Gastroesophageal sphincter (tissue), 3 donors: ENCODE measurements at regions not wholly inside any gene's neighbourhood (a gene's known extent, or its start where the extent isn't known, plus 50 kb on each side); places are given as distances from the start of the nearest gene placed in this dataset.

Source experiments
- CTCF ChIP-seq, 4 experiments: fragments of 200-600 bp in 2 of 4; fragments of 450-650 bp in 2 of 4; sonication (generic) in 1 of 4; IDR thresholded peaks; one replicate each; pipeline ENCODE4 v1.5.1; 2017 to 2019; ENCODE audit warnings: antibody characterized with exemption in 4 of 4, mild to moderate bottlenecking in 2 of 4, moderate library complexity in 2 of 4
- EP300 ChIP-seq: sonication (generic); formaldehyde crosslinking; IDR thresholded peaks from one replicate; pipeline ENCODE4 v1.6.1; 2017; ENCODE audit warnings: antibody characterized with exemption, mild to moderate bottlenecking
- POLR2A ChIP-seq, 2 donors: fragments of 450-650 bp; IDR thresholded peaks; one replicate each; pipeline ENCODE4 v1.6.1; 2017; ENCODE audit warnings: antibody characterized with exemption in 2 of 2, mild to moderate bottlenecking in 2 of 2, moderate library complexity in 1 of 2

- TF ChIP-seq CTCF (IDR thresholded peaks at IDR 0.05) (no peak), EP300 (no peak), POLR2A (IDR thresholded peaks at IDR 0.05) (no peak)
Observed at GRCh38 chr20:22802296-22802695, 217.9 kb upstream of the FOXA2 start.
